ENCODE measurements at regions not wholly inside any gene's neighbourhood (a gene's known extent, or its start where the extent isn't known, plus 50 kb on each side); places are given as distances from the start of the nearest gene placed in this dataset.

GRCh38 chr17:33806631-33807030 lies 448.5 kb upstream of the CCL2 start:
- TF ChIP-seq CTCF (IDR thresholded peaks at IDR 0.05) (no peak), POLR2A (IDR thresholded peaks at IDR 0.05) (no peak)

Data from Peyer's patch (tissue), 4 donors.